BJ (cell line): ENCODE measurements at regions not wholly inside any gene's neighbourhood (a gene's known extent, or its start where the extent isn't known, plus 50 kb on each side); places are given as distances from the start of the nearest gene placed in this dataset.
"Not testable (repeated sequence)": the region's sequence is repeated elsewhere in the genome, so short reads cannot be mapped to it uniquely, and the experiment has no call there.

Source experiments
- CTCF ChIA-PET: fragments of 350-600 bp; formaldehyde crosslinking; extraction: SDS; loops from one replicate; lab custom pipeline; 2021; ENCODE audit warnings: antibody characterized with exemption, inconsistent platforms; lab: Yijun Ruan, JAX
- POLR2A ChIA-PET: fragments of 300-600 bp; sonication (Branson Sonifier 250); formaldehyde crosslinking; extraction: SDS; loops from one replicate; lab custom pipeline; 2021; ENCODE audit warnings: antibody characterized with exemption; lab: Charles Lee
- DNase-seq: peaks from one replicate; pipeline ENCODE4 v3.0.0-alpha.2; 2011; ENCODE audit warnings: low read depth
- H3K27me3 ChIP-seq: 2 replicates; pipeline ENCODE4 v1.6.0; 2011; ENCODE audit warnings: low read length; ENCODE audit not compliant: control insufficient read depth, insufficient read depth
- H3K36me3 ChIP-seq: 2 replicates; pipeline ENCODE4 v1.5.1; 2011; ENCODE audit warnings: low read length; ENCODE audit not compliant: control insufficient read depth, insufficient read depth
- H3K4me3 ChIP-seq: 2 replicates; pipeline ENCODE4 v1.5.1; 2011; ENCODE audit warnings: low read depth, mild to moderate bottlenecking, control low read depth, low read length
- CTCF ChIP-seq: IDR thresholded peaks from 2 replicates; pipeline ENCODE4 v1.5.1; 2011; ENCODE audit warnings: low read depth, mild to moderate bottlenecking, control low read depth, inconsistent platforms, low read length, moderate library complexity; ENCODE audit not compliant: insufficient read depth

- Histone ChIP-seq H3K4me3 (no peak overlapping the region), H3K27me3 (no peaks in the 10 kb centered on the region), H3K36me3 (no peaks in the 10 kb centered on the region)
- no peak for TF ChIP-seq CTCF
- DNase-seq, result no peak
- ChIA-PET CTCF (no interaction called here), POLR2A (no interaction called here)
Observed at GRCh38 chr2:147001061-147001460, 843.8 kb upstream of the ACVR2A start.

GRCh38 chr2:147000151-147000550 is 844.7 kb upstream of the ACVR2A start:
- H3K27me3 ChIP-seq, H3K4me3 ChIP-seq, POLR2A ChIA-PET, H3K36me3 ChIP-seq, CTCF ChIA-PET, DNase-seq: not testable (repeated sequence)

GRCh38 chr2:146997945-146998344 is 846.9 kb upstream of the ACVR2A start:
- no peak for TF ChIP-seq CTCF
- ChIA-PET CTCF (interaction anchor here (1.5 kb wide), 1 partner anchor 12 kb away, joined by 4 read pairs; no protein-coding TSS in a partner anchor), POLR2A (no interaction called here)
- no peak for DNase-seq
- Histone ChIP-seq H3K36me3 (no peaks in the 10 kb centered on the region), H3K27me3 (no peaks in the 10 kb centered on the region), H3K4me3 (no peak overlapping the region)

GRCh38 chr2:146997488-146997887 is 847.3 kb upstream of the ACVR2A start:
- no peak for DNase-seq
- H3K36me3 ChIP-seq, result no peaks in the 10 kb centered on the region
- ChIA-PET CTCF (interaction anchor here (1.5 kb wide), 1 partner anchor 12 kb away, joined by 4 read pairs; no protein-coding TSS in a partner anchor), POLR2A (no interaction called here)
- TF ChIP-seq CTCF, result no peak
- no peaks in the 10 kb centered on the region for H3K27me3 ChIP-seq
- no peak overlapping the region for H3K4me3 ChIP-seq

- H3K27me3 ChIP-seq, result no peaks in the 10 kb centered on the region
- ChIA-PET POLR2A (no interaction called here), CTCF (no interaction called here)
- DNase-seq, result no peak
- H3K36me3 ChIP-seq, result no peaks in the 10 kb centered on the region
- TF ChIP-seq CTCF, result no peak
- no peak overlapping the region for H3K4me3 ChIP-seq
Observed at GRCh38 chr2:146994246-146994645, 850.6 kb upstream of the ACVR2A start.

GRCh38 chr2:146992466-146992865 is 852.4 kb upstream of the ACVR2A start:
- H3K27me3 ChIP-seq, result no peaks in the 10 kb centered on the region
- H3K4me3 ChIP-seq, result no peak overlapping the region
- ChIA-PET CTCF (no interaction called here), POLR2A (interaction anchor here (0.7 kb wide), 1 partner anchor 11 kb away, joined by 3 read pairs; no protein-coding TSS in a partner anchor)
- H3K36me3 ChIP-seq, result no peaks in the 10 kb centered on the region
- no peak for TF ChIP-seq CTCF
- DNase-seq, result no peak
